C4-2B (cell line): ENCODE measurements at regions not wholly inside any gene's neighbourhood (a gene's known extent, or its start where the extent isn't known, plus 50 kb on each side); places are given as distances from the start of the nearest gene placed in this dataset.

Source experiments
- H3K27ac ChIP-seq: fragments of 450-650 bp; 2 replicates; pipeline ENCODE4 v1.5.1; 2017
- ZFX ChIP-seq: fragments of 450-650 bp; IDR thresholded peaks from 2 replicates; pipeline ENCODE4 v1.6.1; 2017
- TF ChIP-seq, protein P1 (sequence below): fragments of 450-650 bp; conservative IDR thresholded peaks from 2 replicates; pipeline ENCODE4 v1.5.1; 2017; ENCODE audit warnings: mild to moderate bottlenecking

DNA sequence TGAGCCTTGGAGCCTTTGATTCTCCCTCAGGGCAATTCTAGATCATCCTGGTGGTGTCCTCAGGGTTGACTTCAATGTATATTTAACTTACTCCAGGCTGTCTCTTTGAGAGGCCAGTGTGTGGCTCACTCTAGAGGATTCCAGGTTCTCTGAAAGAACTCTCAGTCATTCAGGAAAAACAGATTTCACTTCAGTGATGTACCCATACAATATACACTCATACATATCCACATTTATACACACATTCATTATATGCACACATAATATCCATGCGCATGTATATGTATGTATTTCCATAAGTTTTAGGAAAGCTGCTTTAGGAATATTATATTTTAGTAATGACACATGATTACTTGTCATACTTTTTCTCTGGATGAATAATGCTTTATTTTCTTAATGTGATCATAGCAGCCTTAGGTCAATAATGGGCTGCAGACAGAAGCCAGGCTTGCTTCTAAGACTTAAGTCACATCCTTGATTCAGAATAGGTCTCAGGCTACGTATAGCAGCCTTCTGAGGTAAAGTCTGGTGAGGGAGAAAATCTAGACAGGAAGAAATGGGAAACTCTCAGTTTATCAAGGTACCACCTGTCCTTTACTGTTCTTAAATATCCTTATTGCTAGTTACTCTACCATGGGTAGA lies 397.0 kb downstream of the GPAT3 start:
- no peak overlapping the region for H3K27ac ChIP-seq
- no peak for TF ChIP-seq ZFX
- TF ChIP-seq, protein P1, sequence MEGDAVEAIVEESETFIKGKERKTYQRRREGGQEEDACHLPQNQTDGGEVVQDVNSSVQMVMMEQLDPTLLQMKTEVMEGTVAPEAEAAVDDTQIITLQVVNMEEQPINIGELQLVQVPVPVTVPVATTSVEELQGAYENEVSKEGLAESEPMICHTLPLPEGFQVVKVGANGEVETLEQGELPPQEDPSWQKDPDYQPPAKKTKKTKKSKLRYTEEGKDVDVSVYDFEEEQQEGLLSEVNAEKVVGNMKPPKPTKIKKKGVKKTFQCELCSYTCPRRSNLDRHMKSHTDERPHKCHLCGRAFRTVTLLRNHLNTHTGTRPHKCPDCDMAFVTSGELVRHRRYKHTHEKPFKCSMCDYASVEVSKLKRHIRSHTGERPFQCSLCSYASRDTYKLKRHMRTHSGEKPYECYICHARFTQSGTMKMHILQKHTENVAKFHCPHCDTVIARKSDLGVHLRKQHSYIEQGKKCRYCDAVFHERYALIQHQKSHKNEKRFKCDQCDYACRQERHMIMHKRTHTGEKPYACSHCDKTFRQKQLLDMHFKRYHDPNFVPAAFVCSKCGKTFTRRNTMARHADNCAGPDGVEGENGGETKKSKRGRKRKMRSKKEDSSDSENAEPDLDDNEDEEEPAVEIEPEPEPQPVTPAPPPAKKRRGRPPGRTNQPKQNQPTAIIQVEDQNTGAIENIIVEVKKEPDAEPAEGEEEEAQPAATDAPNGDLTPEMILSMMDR: no peak

DNA sequence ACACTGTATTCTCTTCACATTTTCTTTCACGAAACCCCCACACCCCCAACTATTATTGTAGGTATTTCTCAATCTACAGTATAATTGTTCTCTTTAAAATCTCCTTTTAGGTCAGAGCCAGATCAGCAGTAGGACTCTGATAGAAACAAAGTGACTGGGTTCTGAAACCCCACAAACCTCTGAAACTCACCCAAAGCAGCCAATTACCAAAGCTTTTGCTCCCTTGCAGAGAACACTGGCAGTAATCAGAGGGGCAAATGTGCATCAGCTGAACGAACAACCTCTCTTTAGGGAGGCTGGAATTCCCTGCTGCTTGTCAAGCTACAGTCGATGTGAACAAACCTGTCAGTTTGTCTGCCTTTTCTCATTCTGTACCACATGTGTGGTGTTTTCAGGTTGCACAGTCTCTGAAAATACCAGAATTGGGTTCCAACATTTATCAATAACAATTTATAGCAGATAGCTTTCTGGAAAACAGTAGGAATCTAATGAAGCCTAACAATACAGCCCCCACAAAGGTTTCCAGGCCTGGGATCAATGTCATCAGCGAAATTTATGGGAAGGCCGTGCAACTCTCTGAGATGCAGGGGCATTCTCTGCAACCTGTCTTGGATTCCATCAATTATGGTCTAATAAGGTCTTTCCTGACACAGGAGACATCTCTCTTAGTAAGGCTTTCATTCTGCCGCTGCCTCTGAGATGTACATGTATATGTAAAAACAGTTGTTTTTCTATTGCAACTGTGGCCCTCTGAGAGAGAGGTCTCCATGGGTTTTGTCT lies 395.9 kb downstream of the GPAT3 start:
- no peak overlapping the region for H3K27ac ChIP-seq
- TF ChIP-seq, protein P1: no peak
- no peak for TF ChIP-seq ZFX

GRCh38 chr4:83929550-83929949 lies 393.6 kb downstream of the GPAT3 start:
- H3K27ac ChIP-seq: no peak overlapping the region
- no peak for TF ChIP-seq ZFX
- TF ChIP-seq, protein P1: no peak

- TF ChIP-seq, protein P1: no peak
- TF ChIP-seq ZFX: no peak
- no peak overlapping the region for H3K27ac ChIP-seq
These were observed 391.0 kb downstream of the GPAT3 start for GRCh38 chr4:83926950-83927349.

DNA sequence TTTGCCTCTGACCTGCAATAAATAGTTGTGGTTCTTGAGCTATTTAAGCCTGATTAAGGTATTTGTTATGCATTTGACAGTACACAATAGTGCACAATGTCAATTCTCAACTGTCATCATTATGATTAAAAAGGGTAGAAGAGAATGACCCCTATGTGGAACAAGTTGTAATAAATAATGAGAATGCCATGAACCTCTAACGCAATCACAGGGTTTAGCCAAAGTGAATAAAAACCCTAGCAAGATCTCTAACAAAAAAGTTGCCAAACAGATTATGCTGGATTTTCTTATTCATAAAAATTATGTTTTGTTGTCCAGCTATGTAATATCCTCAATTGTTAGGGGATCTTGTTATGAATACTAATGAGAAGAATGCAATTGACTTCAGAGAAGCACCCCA lies 387.4 kb downstream of the GPAT3 start:
- TF ChIP-seq, protein P1: no peak
- TF ChIP-seq ZFX: no peak
- no peak overlapping the region for H3K27ac ChIP-seq

GRCh38 chr4:83922402-83922801 lies 386.5 kb downstream of the GPAT3 start:
- TF ChIP-seq ZFX: no peak
- TF ChIP-seq, protein P1: no peak
- no peak overlapping the region for H3K27ac ChIP-seq

GRCh38 chr4:83921124-83921523 lies 385.2 kb downstream of the GPAT3 start:
- H3K27ac ChIP-seq: no peak overlapping the region
- TF ChIP-seq, protein P1: no peak
- TF ChIP-seq ZFX: no peak
